Stimulated activated CD8-positive, alpha-beta memory T cell treated with anti-CD3 and anti-CD28 coated beads, Interleukin-7, amount 100 ng/mL, for 48 hours (primary cell): ENCODE measurements at regions not wholly inside any gene's neighbourhood (a gene's known extent, or its start where the extent isn't known, plus 50 kb on each side); places are given as distances from the start of the nearest gene placed in this dataset.
"Not testable (repeated sequence)": the region's sequence is repeated elsewhere in the genome, so short reads cannot be mapped to it uniquely, and the experiment has no call there.

Source experiments
- DNase-seq, 2 donors: peaks; one replicate each; pipeline ENCODE4 v3.0.0-alpha.2; 2020; ENCODE audit warnings: low read depth in 1 of 2; ENCODE audit errors: extremely low read depth in 1 of 2

GRCh38 chr10:28188526-28188925 lies 114.3 kb downstream of the MPP7 start:
- DNase-seq, result no peak

- DNase-seq, result no peak
Measured at GRCh38 chr10:28186887-28187578, 115.8 kb downstream of the MPP7 start.

GRCh38 chr10:28186461-28186860 lies 116.4 kb downstream of the MPP7 start:
- DNase-seq, result no peak

DNA sequence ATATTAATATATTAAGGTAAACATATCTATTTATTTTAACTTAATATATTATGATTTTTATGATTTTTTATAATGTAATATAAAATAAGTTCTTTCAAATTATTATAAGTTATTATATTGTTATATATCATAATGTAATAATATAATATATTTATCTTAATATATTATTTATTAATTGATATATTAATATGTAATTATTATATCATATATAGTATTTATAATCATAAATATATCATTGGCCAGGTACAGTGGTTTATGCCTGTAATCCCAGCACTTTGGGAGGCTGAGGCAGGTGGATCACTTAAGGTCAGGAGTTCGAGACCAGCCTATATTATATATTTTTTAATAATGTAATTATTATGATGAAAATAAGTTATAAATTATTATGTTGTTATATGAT lies 118.1 kb downstream of the MPP7 start:
- DNase-seq, result no peak

- no peak for DNase-seq
Measured at GRCh38 chr10:28181478-28182096, 121.3 kb downstream of the MPP7 start.

GRCh38 chr10:28180654-28181053 lies 122.2 kb downstream of the MPP7 start:
- DNase-seq, result no peak

DNA sequence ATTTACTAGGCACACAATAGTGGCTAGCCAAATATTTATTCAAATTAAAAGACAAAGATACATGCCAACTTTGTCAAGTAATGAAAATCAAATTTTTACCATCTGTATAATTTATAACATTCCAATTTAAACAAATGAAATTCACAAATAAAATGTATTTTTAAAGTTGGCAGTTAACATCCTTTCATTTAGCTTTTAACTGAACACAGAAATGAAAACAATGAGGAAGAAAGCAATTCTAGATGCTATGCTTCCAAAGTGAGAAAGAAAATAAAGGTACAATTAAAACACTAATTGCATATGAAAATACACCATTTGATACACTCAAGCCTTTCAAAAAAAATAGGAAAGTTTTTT lies 123.1 kb downstream of the MPP7 start:
- DNase-seq, result no peak

DNA sequence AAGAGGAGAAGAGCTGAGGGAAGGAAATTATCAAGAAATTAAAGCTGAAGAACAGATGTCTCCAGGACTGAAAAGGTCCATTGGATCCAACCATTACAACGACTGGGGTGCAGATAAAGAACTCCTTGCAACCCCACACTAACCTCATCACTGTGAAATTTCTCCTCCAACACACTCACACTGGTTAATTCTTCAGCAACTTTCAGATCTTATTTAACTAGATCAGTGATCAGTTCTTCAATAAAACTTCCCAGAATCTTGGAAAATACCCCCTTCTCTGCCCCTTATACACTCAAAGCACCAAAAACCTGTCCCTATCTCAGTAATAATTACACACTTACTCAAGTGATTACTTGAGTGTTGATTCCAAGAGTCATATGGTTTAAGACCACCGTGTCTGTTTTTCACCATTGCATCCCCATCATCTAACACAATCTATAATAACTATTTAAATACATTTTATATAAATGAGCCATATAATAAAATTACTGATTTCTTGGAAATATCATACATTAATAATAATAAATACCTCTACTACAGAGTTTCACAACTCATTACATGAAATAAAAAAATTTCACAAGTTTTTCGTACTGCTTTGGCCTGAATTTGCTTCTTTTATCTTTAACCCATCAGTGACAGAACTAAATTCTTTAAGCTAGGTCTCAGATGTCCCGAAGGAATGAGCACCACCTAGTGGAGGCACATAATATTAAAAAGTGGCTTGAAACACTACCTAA lies 123.7 kb downstream of the MPP7 start:
- no peak for DNase-seq

DNA sequence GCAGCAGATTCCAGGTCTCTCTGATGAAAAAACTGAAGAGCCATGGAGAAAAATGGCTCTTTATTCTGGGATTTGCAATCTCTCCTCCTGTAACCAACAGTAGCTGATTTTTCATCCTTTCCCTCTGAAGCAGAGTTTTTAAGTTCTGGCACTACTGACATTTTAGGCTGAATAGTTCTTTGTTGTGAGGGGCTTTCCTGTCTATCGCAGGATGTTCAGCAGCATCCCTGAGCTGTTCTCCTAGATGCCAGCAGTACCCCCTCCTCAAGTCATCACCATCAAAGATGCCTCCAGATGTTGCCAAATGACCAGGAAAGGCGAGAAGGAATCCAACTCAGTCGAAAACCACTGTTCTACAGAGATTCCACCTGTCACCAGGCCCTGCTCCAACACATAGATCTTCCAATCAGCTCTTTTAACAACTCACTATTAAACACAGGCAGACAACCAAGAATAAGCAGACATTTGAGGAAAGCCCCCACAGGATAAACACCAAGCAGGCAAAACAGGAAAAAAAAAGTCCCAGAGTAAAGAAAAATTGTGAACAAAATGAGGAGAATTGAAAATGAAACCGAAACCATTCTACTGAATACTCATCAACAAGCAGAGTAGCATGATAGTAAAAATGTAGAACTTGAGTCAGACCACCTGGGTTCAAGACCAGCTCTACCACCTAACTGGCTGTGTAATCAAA lies 124.8 kb downstream of the MPP7 start:
- peak in 1 of 2 donors; percentile 11 for DNase-seq

GRCh38 chr10:28176498-28176897 lies 126.4 kb downstream of the MPP7 start:
- DNase-seq, result not testable (repeated sequence)

DNA sequence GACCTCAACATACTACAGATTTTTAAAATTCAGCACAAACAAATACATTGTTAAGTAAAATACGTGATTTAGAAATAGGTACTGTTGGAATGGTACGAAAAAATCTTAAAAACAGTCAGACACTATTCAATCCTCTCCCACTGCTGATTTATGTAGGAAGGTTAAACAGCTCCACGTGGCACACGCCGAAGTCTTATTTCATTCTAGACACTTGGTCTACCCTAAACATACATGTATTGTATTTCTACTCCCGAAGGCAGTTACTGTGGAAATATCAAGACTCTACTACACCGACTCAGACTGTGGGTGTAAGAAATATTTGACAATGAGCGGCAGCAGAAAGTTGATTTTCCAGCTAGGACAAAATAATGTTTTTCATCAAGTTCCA lies 130.6 kb downstream of the MPP7 start:
- DNase-seq, result no peak

- DNase-seq, result no peak
Measured at GRCh38 chr10:28171468-28172222, 131.2 kb downstream of the MPP7 start.

GRCh38 chr10:28169525-28169924 lies 133.3 kb downstream of the MPP7 start:
- DNase-seq, result no peak

DNA sequence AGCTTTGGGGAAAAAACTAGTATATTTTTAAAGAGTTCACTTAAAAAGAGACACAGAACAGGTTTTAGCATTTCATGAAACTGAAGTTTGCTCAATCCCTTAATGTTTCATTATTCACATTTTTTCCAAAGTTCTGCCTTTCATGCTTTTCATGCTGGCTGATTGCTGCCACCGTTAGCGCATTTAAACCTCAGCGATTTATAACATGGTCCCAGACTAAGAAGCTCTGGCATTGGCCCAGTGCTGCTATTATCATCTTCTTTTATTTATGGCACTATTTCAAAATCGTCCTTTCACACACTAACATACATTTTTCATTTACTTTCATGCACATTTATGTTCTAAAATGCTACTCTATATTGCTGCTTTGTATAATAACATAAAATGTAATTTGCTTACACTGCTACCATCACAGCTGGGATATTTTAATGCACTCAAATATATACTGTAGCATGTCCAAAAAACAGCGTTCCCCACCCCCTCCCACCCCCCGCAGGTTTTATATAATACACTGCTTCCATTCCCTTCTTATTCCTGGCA lies 141.9 kb downstream of the MPP7 start:
- DNase-seq, result no peak

- DNase-seq, result no peak
Measured at GRCh38 chr10:28157379-28157778, 145.5 kb downstream of the MPP7 start.

- no peak for DNase-seq
Measured at GRCh38 chr10:28155726-28156125, 147.1 kb downstream of the MPP7 start.

GRCh38 chr10:28151636-28152035 lies 151.2 kb downstream of the MPP7 start:
- DNase-seq, result no peak

GRCh38 chr10:28149746-28150145 lies 150.9 kb upstream of the ODAD2 start:
- no peak for DNase-seq

DNA sequence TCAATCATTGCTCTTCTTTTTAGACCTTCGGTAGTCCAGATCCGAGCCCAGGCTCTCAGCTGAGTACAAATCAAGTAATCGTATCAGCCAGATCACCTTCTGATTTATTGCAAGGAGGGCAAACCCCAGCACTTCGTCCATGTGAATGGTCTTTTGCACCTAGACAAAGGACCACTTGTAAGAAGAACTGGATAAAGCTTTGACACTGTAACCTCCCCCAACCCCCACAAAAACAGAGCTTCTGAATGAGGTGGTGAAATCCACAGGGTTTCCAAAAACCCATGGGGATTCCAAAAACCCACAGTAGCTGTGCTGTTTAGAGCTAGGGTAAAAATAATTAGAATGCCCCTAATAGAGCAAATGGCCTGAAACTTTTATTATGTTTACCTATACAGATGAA lies 148.8 kb upstream of the ODAD2 start:
- no peak for DNase-seq

- DNase-seq, result no peak
Measured at GRCh38 chr10:28139138-28139537, 140.3 kb upstream of the ODAD2 start.
